T-helper 1 cell treated with Interleukin-12 subunit alpha and Interleukin-12 subunit beta and Interleukin-4 antibody, amounts not matched to agents 30 μg/mL and 1 μg/mL, for 36 hours (primary cell): ENCODE measurements at regions not wholly inside any gene's neighbourhood (a gene's known extent, or its start where the extent isn't known, plus 50 kb on each side); places are given as distances from the start of the nearest gene placed in this dataset.
"Not testable (repeated sequence)": the region's sequence is repeated elsewhere in the genome, so short reads cannot be mapped to it uniquely, and the experiment has no call there.

Source experiments
- H3K27ac Mint-ChIP-seq: one replicate; pipeline ENCODE4 v1.8.0; 2021; ENCODE audit warnings: mild to moderate bottlenecking, mixed read lengths
- H3K27me3 Mint-ChIP-seq: one replicate; pipeline ENCODE4 v1.8.0; 2021; ENCODE audit warnings: low read depth, mixed read lengths
- H3K36me3 Mint-ChIP-seq: one replicate; pipeline ENCODE4 v1.8.0; 2021; ENCODE audit warnings: low read depth, mixed read lengths
- H3K4me1 Mint-ChIP-seq: one replicate; pipeline ENCODE4 v1.8.0; 2021; ENCODE audit warnings: low read depth, mixed read lengths
- H3K4me3 Mint-ChIP-seq: one replicate; pipeline ENCODE4 v1.8.0; 2021; ENCODE audit warnings: mild to moderate bottlenecking, moderate library complexity, mixed read lengths
- H3K9me3 Mint-ChIP-seq: one replicate; pipeline ENCODE4 v1.8.0; 2021; ENCODE audit warnings: mixed read lengths

DNA sequence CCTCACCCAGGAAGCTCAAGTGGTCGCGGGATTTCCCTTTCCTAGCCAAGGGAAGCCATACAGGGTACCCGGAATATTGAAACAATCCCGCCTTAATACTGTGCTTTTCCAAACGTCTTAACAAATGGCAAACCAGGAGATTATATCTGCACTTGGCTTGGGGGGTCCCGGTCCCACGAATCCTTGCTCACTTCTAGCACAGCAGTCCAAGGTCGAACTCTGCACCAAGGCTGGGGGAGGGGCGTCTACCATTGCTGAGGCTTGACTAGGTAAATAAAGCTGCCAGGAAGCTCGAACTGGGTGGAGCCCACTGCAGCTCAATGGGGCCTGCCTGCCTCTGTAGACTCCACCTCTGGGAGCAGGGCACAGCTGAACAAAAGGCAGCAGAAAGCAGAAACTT lies 1644.8 kb downstream of the PCDH9 start:
- H3K9me3 Mint-ChIP-seq, result peaks cover 28% of the 10 kb centered on the region

DNA sequence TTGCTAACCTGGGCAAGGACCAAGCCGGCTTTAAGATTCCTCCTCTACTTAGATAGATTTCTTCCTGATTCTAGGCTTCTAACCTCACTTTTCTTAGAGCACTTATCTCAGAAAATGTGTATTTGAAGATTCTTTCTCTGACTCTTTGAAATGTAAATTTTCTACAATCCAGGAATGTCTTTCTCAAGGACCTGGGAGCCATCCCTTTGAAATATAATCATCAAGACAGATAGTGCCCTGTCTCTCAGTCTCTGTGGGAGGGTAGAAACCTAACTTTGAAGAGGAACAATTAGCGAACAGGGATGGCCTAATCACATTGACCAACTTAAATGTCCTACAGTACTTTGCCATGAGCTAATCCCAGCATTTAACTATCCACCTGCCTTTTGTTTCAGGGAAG lies 1646.0 kb downstream of the PCDH9 start:
- no peak overlapping the region for H3K27ac Mint-ChIP-seq
- no peak overlapping the region for H3K4me3 Mint-ChIP-seq
- no peaks in the 10 kb centered on the region for H3K4me1 Mint-ChIP-seq
- peaks cover 19% of the 10 kb centered on the region for H3K9me3 Mint-ChIP-seq
- H3K36me3 Mint-ChIP-seq, result no peaks in the 10 kb centered on the region
- H3K27me3 Mint-ChIP-seq, result no peaks in the 10 kb centered on the region

More for the DNA sequence above, 1644.8 kb downstream of the PCDH9 start:
- H3K27ac Mint-ChIP-seq, result no peak overlapping the region
- H3K4me3 Mint-ChIP-seq, result no peak overlapping the region
- H3K36me3 Mint-ChIP-seq, result no peaks in the 10 kb centered on the region
- no peaks in the 10 kb centered on the region for H3K4me1 Mint-ChIP-seq
- H3K27me3 Mint-ChIP-seq, result no peaks in the 10 kb centered on the region

GRCh38 chr13:65582160-65582559 lies 1648.0 kb downstream of the PCDH9 start:
- Mint-ChIP-seq H3K27ac (no peak overlapping the region), H3K4me3 (no peak overlapping the region), H3K9me3 (peaks cover 2% of the 10 kb centered on the region), H3K27me3 (no peaks in the 10 kb centered on the region), H3K36me3 (no peaks in the 10 kb centered on the region), H3K4me1 (no peaks in the 10 kb centered on the region)

DNA sequence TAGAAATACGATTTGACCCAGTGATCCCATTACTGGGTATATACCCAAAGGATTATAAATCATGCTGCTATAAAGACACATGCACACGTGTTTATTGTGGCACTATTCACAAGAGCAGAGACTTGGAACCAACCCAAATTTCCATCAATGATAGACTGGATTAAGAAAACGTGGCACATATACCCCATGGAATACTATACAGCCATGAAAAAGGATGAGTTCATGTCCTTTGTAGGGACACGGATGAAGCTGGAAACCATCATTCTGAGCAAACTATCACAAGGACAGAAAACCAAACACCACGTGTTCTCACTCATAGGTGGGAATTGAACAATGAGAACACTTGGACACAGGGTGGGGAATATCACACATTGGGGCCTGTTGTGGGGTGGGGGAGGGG lies 1665.6 kb downstream of the PCDH9 start:
- H3K4me1 Mint-ChIP-seq, H3K27ac Mint-ChIP-seq, H3K27me3 Mint-ChIP-seq, H3K4me3 Mint-ChIP-seq, H3K36me3 Mint-ChIP-seq: not testable (repeated sequence)
- peaks cover 11% of the 10 kb centered on the region for H3K9me3 Mint-ChIP-seq

DNA sequence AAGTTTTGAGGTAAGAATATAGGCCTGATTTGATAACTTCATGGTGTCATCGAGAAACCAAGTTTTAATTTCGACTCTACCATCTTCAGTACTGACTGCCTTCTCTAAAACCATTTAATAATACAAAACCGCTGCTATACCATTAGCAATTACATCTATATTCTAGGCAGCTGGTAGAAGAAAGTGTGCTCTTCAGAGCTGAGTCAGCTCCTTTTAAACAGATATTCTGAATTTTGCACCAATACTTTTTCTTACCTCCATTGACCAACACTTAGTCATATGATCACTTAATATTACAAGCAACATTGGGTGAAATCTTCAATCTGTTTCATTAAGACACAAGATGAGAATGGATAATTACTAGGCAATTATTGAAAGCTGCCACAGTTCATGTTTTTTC lies 1667.8 kb downstream of the PCDH9 start:
- Mint-ChIP-seq H3K4me1 (no peaks in the 10 kb centered on the region), H3K27me3 (no peaks in the 10 kb centered on the region), H3K36me3 (no peaks in the 10 kb centered on the region), H3K4me3 (no peak overlapping the region), H3K9me3 (peaks cover 9% of the 10 kb centered on the region), H3K27ac (no peak overlapping the region)

GRCh38 chr13:65560936-65561335 lies 1669.2 kb downstream of the PCDH9 start:
- Mint-ChIP-seq H3K36me3 (no peaks in the 10 kb centered on the region), H3K27me3 (no peaks in the 10 kb centered on the region), H3K9me3 (peaks cover 9% of the 10 kb centered on the region), H3K4me3 (no peak overlapping the region), H3K27ac (no peak overlapping the region), H3K4me1 (no peaks in the 10 kb centered on the region)

DNA sequence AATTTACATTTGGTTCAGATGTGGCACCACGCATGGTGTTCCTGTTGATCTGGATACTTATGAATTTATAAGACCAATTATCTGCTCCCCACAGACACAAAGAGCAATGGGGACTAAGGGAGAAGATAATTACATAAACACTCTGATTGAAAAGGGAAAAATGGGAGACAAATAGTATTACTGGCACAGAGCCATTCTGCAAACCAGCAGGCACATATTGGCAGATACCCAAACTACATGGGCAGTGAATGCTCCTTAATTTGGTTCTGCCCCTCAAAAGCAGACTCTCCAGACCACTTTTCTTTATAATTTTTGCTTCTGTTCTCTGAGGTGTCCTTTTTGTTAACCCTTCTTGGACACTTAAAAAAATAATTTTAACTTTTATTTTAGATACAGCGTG lies 1674.2 kb downstream of the PCDH9 start:
- no peaks in the 10 kb centered on the region for H3K4me1 Mint-ChIP-seq
- no peaks in the 10 kb centered on the region for H3K36me3 Mint-ChIP-seq
- H3K27me3 Mint-ChIP-seq, result no peaks in the 10 kb centered on the region
- H3K4me3 Mint-ChIP-seq, result no peak overlapping the region
- peaks cover 19% of the 10 kb centered on the region for H3K9me3 Mint-ChIP-seq
- H3K27ac Mint-ChIP-seq, result no peak overlapping the region

DNA sequence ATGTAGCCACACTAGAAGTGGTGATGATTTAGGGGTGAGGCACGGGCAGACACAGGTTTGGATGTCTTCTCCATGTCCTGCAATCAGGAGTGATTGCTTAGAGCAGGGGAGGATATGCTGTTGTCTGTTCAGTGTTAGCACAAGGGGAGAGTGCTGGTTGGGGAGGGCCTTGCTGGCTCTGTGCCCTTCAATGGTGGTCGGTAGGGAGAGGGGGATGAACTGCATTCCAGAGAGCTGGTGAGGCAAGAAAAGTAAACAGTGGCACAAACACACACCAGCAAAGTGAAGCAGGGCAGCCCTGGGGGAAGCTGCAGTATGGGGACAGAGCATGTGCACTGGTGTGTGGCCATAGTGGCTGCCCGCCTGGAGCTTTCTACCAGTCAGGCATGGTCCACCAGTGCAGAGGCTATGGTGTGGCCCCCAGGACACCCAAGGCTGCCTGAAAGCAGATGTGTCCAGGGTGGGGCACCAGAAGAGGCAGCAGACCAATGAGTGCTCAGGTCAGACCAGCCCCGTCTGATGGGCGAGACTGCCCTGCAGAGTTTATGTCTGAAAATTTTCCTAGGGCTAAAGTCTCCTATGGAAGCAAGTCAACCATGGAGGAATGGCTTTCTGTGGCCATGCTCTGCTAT lies 1676.9 kb downstream of the PCDH9 start:
- H3K4me3 Mint-ChIP-seq, result no peak overlapping the region
- H3K27ac Mint-ChIP-seq, result no peak overlapping the region
- H3K9me3 Mint-ChIP-seq, result peaks cover 34% of the 10 kb centered on the region
- no peaks in the 10 kb centered on the region for H3K27me3 Mint-ChIP-seq
- no peaks in the 10 kb centered on the region for H3K36me3 Mint-ChIP-seq
- H3K4me1 Mint-ChIP-seq, result no peaks in the 10 kb centered on the region

GRCh38 chr13:65551208-65551607 lies 1678.9 kb downstream of the PCDH9 start:
- H3K27ac Mint-ChIP-seq, result no peak overlapping the region
- no peak overlapping the region for H3K4me3 Mint-ChIP-seq
- no peaks in the 10 kb centered on the region for H3K27me3 Mint-ChIP-seq
- H3K4me1 Mint-ChIP-seq, result no peaks in the 10 kb centered on the region
- H3K36me3 Mint-ChIP-seq, result no peaks in the 10 kb centered on the region
- peaks cover 32% of the 10 kb centered on the region for H3K9me3 Mint-ChIP-seq

DNA sequence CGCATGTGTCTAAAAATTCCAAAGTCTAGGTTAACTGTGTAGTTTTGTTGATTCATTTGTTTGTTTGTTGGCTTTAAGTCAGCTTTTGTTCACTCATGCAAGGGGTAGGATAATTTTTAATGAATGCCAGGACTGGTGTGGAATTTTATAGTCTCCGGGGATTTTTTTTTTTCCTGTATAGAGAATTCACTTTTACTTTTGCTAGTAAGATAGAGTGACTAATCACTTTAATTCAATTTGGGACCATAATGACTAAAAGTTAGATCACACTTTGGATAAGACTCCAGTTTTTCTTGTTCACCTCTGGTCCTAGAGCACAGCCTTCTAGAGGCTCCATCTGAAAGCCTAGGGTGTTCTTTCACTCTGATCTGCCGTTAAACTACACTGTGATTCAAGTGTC lies 1690.0 kb downstream of the PCDH9 start:
- H3K4me1 Mint-ChIP-seq, result no peaks in the 10 kb centered on the region
- H3K27ac Mint-ChIP-seq, result no peak overlapping the region
- H3K9me3 Mint-ChIP-seq, result peaks cover 19% of the 10 kb centered on the region
- no peaks in the 10 kb centered on the region for H3K36me3 Mint-ChIP-seq
- no peak overlapping the region for H3K4me3 Mint-ChIP-seq
- no peaks in the 10 kb centered on the region for H3K27me3 Mint-ChIP-seq

GRCh38 chr13:65535370-65535769 lies 1694.8 kb downstream of the PCDH9 start:
- Mint-ChIP-seq H3K9me3 (peaks cover 16% of the 10 kb centered on the region), H3K27ac (no peak overlapping the region), H3K4me1 (no peaks in the 10 kb centered on the region), H3K27me3 (no peaks in the 10 kb centered on the region), H3K36me3 (no peaks in the 10 kb centered on the region), H3K4me3 (no peak overlapping the region)

- H3K27ac Mint-ChIP-seq, result no peak overlapping the region
Measured at GRCh38 chr13:65532231-65532630, 1697.9 kb downstream of the PCDH9 start.

DNA sequence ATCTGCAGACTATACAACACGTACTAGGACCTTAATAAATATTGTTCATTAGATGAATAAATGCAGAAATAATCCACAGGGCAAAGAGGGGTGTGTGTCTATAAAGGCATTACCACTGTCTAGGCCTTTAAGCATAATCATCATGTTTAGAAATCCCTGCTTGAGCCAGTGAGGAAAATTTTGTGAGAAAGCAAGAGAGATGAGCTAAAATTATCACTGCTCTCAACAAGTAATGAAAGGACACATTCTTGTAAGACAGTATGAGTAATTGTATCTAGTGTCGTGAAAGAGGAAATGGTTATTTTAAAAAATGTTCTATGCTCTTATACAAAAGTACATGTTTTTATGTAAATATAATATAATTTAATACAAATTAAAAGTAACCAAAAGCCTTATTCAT lies 1699.4 kb downstream of the PCDH9 start:
- Mint-ChIP-seq H3K4me1 (no peaks in the 10 kb centered on the region), H3K4me3 (no peak overlapping the region), H3K27ac (no peak overlapping the region), H3K36me3 (no peaks in the 10 kb centered on the region), H3K9me3 (peaks cover 11% of the 10 kb centered on the region), H3K27me3 (no peaks in the 10 kb centered on the region)

More at GRCh38 chr13:65532231-65532630, 1697.9 kb downstream of the PCDH9 start:
- Mint-ChIP-seq H3K9me3 (peaks cover 9% of the 10 kb centered on the region), H3K4me1 (no peaks in the 10 kb centered on the region), H3K4me3 (no peak overlapping the region), H3K27me3 (no peaks in the 10 kb centered on the region), H3K36me3 (no peaks in the 10 kb centered on the region)

GRCh38 chr13:65529541-65529940 lies 1700.6 kb downstream of the PCDH9 start:
- no peaks in the 10 kb centered on the region for H3K36me3 Mint-ChIP-seq
- no peak overlapping the region for H3K27ac Mint-ChIP-seq
- no peak overlapping the region for H3K4me3 Mint-ChIP-seq
- no peaks in the 10 kb centered on the region for H3K4me1 Mint-ChIP-seq
- no peaks in the 10 kb centered on the region for H3K27me3 Mint-ChIP-seq
- peaks cover 17% of the 10 kb centered on the region for H3K9me3 Mint-ChIP-seq

GRCh38 chr13:65508745-65509144 lies 1721.4 kb downstream of the PCDH9 start:
- peaks cover 13% of the 10 kb centered on the region for H3K9me3 Mint-ChIP-seq
- no peak overlapping the region for H3K27ac Mint-ChIP-seq
- no peak overlapping the region for H3K4me3 Mint-ChIP-seq
- no peaks in the 10 kb centered on the region for H3K27me3 Mint-ChIP-seq
- no peaks in the 10 kb centered on the region for H3K36me3 Mint-ChIP-seq
- H3K4me1 Mint-ChIP-seq, result no peaks in the 10 kb centered on the region

DNA sequence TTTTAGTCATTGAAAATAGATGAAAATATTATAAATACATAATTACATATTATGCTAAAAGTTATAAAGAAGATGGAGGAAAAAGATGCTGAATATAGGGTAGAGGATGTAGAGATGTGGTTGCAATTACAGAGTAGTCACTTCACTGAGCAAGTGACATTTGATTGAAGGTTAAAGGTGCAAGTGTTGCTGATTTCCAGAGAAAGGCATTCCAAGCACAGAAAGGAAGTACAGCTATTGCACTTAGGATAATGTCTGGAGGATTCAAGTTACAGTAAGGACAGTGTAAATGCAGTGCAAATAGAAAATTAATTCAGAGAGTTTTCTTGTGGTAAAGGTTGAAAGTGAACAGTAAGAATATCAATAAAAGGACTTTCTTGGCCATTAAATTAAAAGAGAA lies 1721.8 kb downstream of the PCDH9 start:
- Mint-ChIP-seq H3K36me3 (no peaks in the 10 kb centered on the region), H3K27ac (no peak overlapping the region), H3K4me1 (no peaks in the 10 kb centered on the region), H3K27me3 (no peaks in the 10 kb centered on the region), H3K9me3 (peaks cover 11% of the 10 kb centered on the region), H3K4me3 (no peak overlapping the region)
